ENCODE measurements at regions not wholly inside any gene's neighbourhood (a gene's known extent, or its start where the extent isn't known, plus 50 kb on each side); places are given as distances from the start of the nearest gene placed in this dataset.

DNA sequence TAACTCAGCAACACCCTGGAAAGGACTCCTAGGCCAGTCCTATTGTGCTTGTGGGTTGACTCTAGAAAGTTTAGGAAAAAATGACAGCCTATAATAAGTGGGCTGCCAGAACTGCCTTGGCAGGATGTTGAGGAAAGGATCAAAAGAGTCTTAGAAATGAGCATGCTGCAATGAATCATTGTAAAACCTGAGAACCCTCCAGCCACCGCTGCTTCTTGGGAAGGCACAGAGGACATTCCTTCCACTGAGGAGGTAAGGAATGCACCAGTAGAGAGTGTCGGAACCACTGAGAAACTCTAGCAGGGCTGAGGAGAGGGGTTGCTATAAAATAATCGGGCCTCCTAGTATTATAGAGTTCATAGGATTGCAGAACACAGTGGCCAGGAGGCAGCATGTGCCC is 146.7 kb upstream of the SMIM21 start:
- ChIA-PET CTCF (ENCODE audit: unreplicated experiment) (no interaction called here), POLR2A (no interaction called here)
- H3K27ac ChIP-seq (ENCODE audit: low read depth, low read length, poor library complexity, severe bottlenecking) = no peak overlapping the region
- BruUV-seq (replicated peaks) = no TSS peak
- H3K36me3 ChIP-seq (ENCODE audit: insufficient read depth, low read length) = no peaks in the 10 kb centered on the region
- no peak overlapping the region for H3K4me2 ChIP-seq (ENCODE audit: low read length)
- TF ChIP-seq EZH2phosphoT487 (IDR thresholded peaks at IDR 0.05; ENCODE audit: borderline replicate concordance, low read depth, low read length) = no peak
- TF ChIP-seq, protein P1, sequence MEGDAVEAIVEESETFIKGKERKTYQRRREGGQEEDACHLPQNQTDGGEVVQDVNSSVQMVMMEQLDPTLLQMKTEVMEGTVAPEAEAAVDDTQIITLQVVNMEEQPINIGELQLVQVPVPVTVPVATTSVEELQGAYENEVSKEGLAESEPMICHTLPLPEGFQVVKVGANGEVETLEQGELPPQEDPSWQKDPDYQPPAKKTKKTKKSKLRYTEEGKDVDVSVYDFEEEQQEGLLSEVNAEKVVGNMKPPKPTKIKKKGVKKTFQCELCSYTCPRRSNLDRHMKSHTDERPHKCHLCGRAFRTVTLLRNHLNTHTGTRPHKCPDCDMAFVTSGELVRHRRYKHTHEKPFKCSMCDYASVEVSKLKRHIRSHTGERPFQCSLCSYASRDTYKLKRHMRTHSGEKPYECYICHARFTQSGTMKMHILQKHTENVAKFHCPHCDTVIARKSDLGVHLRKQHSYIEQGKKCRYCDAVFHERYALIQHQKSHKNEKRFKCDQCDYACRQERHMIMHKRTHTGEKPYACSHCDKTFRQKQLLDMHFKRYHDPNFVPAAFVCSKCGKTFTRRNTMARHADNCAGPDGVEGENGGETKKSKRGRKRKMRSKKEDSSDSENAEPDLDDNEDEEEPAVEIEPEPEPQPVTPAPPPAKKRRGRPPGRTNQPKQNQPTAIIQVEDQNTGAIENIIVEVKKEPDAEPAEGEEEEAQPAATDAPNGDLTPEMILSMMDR (conservative IDR thresholded peaks at IDR 0.05; ENCODE audit: low read length) = no peak
- H2AFZ ChIP-seq (ENCODE audit: low read length) = no peak overlapping the region
- no peak overlapping the region for H3K4me3 ChIP-seq (ENCODE audit: low read depth, low read length, poor library complexity, severe bottlenecking)
- H3K9me3 ChIP-seq (ENCODE audit: low read length) = no peaks in the 10 kb centered on the region
- H4K20me1 ChIP-seq (ENCODE audit: insufficient read depth, low read length) = no peaks in the 10 kb centered on the region
- no peaks in the 10 kb centered on the region for H3K9me2 ChIP-seq (ENCODE audit: insufficient read depth, low read length)
- intact Hi-C loops (cut with micrococcal nuclease; ENCODE audit: unreplicated experiment) = no loop called here
- no peaks in the 10 kb centered on the region for H3K4me1 ChIP-seq (ENCODE audit: insufficient read depth, low read length, poor library complexity, severe bottlenecking)
- H3K79me2 ChIP-seq (ENCODE audit: insufficient read depth, low read depth, low read length) = no peaks in the 10 kb centered on the region
- DNase-seq (ENCODE audit: low spot score) = no peak

GRCh38 chr18:75563150-75563549 is 135.6 kb upstream of the SMIM21 start:
- TF ChIP-seq, protein P1 (conservative IDR thresholded peaks at IDR 0.05; ENCODE audit: low read length) = no peak
- TF ChIP-seq EZH2phosphoT487 (IDR thresholded peaks at IDR 0.05; ENCODE audit: borderline replicate concordance, low read depth, low read length) = no peak
- CTCF ChIA-PET (ENCODE audit: unreplicated experiment) = no interaction called here
- Histone ChIP-seq H3K9me2 (ENCODE audit: insufficient read depth, low read length) (no peaks in the 10 kb centered on the region), H3K4me3 (ENCODE audit: low read depth, low read length, poor library complexity, severe bottlenecking) (no peak overlapping the region), H3K36me3 (ENCODE audit: insufficient read depth, low read length) (no peaks in the 10 kb centered on the region), H3K27ac (ENCODE audit: low read depth, low read length, poor library complexity, severe bottlenecking) (no peak overlapping the region), H4K20me1 (ENCODE audit: insufficient read depth, low read length) (no peaks in the 10 kb centered on the region), H2AFZ (ENCODE audit: low read length) (no peak overlapping the region), H3K4me1 (ENCODE audit: insufficient read depth, low read length, poor library complexity, severe bottlenecking) (no peaks in the 10 kb centered on the region), H3K4me2 (ENCODE audit: low read length) (no peak overlapping the region), H3K9me3 (ENCODE audit: low read length) (no peaks in the 10 kb centered on the region), H3K79me2 (ENCODE audit: insufficient read depth, low read depth, low read length) (no peaks in the 10 kb centered on the region)
- intact Hi-C loops (cut with micrococcal nuclease; ENCODE audit: unreplicated experiment) = no loop called here
- BruUV-seq (replicated peaks) = no TSS peak
- POLR2A ChIA-PET = no interaction called here
- no peak for DNase-seq (ENCODE audit: low spot score)

DNA sequence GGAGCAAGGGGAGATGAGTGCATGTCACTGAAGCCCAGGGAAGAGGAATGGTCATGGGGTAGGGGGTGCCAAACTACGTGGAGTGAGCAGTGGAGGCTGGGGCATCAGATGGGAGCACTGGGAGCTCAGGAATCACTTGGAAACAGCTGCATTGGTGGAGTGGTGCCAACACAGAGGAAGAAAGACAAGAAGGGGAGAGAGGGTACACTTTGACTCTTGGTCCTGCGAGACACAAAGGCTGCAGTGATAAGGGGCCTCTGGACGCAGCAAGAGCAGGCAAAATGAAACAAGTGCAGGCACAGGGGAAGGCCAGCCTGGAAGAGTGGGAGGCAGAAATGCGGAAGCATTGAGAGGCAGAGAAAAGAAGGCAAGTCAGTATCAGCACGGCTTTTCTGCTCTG is 134.7 kb upstream of the SMIM21 start:
- CTCF ChIA-PET (ENCODE audit: unreplicated experiment) = no interaction called here
- DNase-seq (ENCODE audit: low spot score) = no peak
- Histone ChIP-seq H3K79me2 (ENCODE audit: insufficient read depth, low read depth, low read length) (no peaks in the 10 kb centered on the region), H3K9me3 (ENCODE audit: low read length) (no peaks in the 10 kb centered on the region), H2AFZ (ENCODE audit: low read length) (no peak overlapping the region), H3K27ac (ENCODE audit: low read depth, low read length, poor library complexity, severe bottlenecking) (no peak overlapping the region), H3K4me2 (ENCODE audit: low read length) (no peak overlapping the region), H3K36me3 (ENCODE audit: insufficient read depth, low read length) (no peaks in the 10 kb centered on the region), H3K4me1 (ENCODE audit: insufficient read depth, low read length, poor library complexity, severe bottlenecking) (no peaks in the 10 kb centered on the region), H4K20me1 (ENCODE audit: insufficient read depth, low read length) (no peaks in the 10 kb centered on the region), H3K4me3 (ENCODE audit: low read depth, low read length, poor library complexity, severe bottlenecking) (no peak overlapping the region), H3K9me2 (ENCODE audit: insufficient read depth, low read length) (no peaks in the 10 kb centered on the region)
- TF ChIP-seq, protein P1 (conservative IDR thresholded peaks at IDR 0.05; ENCODE audit: low read length) = no peak
- TF ChIP-seq EZH2phosphoT487 (IDR thresholded peaks at IDR 0.05; ENCODE audit: borderline replicate concordance, low read depth, low read length) = no peak
- intact Hi-C loops (cut with micrococcal nuclease; ENCODE audit: unreplicated experiment) = no loop called here
- no TSS peak for BruUV-seq (replicated peaks)
- POLR2A ChIA-PET = no interaction called here
